Prostate gland (tissue), 2 donors: ENCODE measurements at regions not wholly inside any gene's neighbourhood (a gene's known extent, or its start where the extent isn't known, plus 50 kb on each side); places are given as distances from the start of the nearest gene placed in this dataset.

Experiments
- DNase-seq: peaks from one replicate; pipeline ENCODE4 v3.0.0-alpha.2; 2019; ENCODE audit warnings: low spot score
- H3K27ac ChIP-seq, 2 donors: fragments of 200-600 bp; sonication (generic); 2 replicates each; pipeline ENCODE4 v1.5.1; 2017 to 2019
- H3K27me3 ChIP-seq: fragments of 200-600 bp; sonication (generic); replicated peaks from 2 replicates; pipeline ENCODE4 v1.5.1; 2019; ENCODE audit not compliant: insufficient read depth
- H3K36me3 ChIP-seq, 2 donors: fragments of 200-600 bp; sonication (generic); 1 replicate in 1 of 2; 2 replicates in 1 of 2; pipeline versions ENCODE4 v1.5.1 to v1.8.1; 2017 to 2019
- H3K4me1 ChIP-seq: fragments of 200-600 bp; sonication (generic); replicated peaks from 2 replicates; pipeline ENCODE4 v1.5.1; 2019
- H3K4me3 ChIP-seq, 2 donors: fragments of 200-600 bp; sonication (generic); 2 replicates each; pipeline ENCODE4 v1.5.1; 2017 to 2019
- H3K9me3 ChIP-seq: fragments of 200-600 bp; sonication (generic); 2 replicates; pipeline ENCODE4 v1.5.1; 2017
- CTCF ChIP-seq, 4 experiments: fragments of 200-600 bp in 2 of 4; fragments of 450-650 bp in 2 of 4; sonication (generic) in 2 of 4; IDR thresholded peaks; 1 replicate in 3 of 4; 2 replicates in 1 of 4; pipeline ENCODE4 v1.5.1; 2016 to 2019; ENCODE audit warnings: antibody characterized with exemption in 4 of 4, mild to moderate bottlenecking in 2 of 4, moderate library complexity in 2 of 4
- POLR2A ChIP-seq: fragments of 450-650 bp; IDR thresholded peaks from one replicate; pipeline ENCODE4 v1.6.1; 2016; ENCODE audit warnings: antibody characterized with exemption, mild to moderate bottlenecking
- POLR2AphosphoS5 ChIP-seq: sonication (generic); formaldehyde crosslinking; IDR thresholded peaks from one replicate; pipeline ENCODE4 v1.6.1; 2017; ENCODE audit warnings: antibody characterized with exemption
- WGBS: methylation state at CpG from one replicate; pipeline ENCODE4 v1.1.5; 2018; 5-methylcytosine and 5-hydroxymethylcytosine counted together
- intact Hi-C: fragments of 100-400 bp; cut with DNase I; formaldehyde crosslinking; loops from one replicate; pipeline ENCODE4 v1.14.2; 2022

DNA sequence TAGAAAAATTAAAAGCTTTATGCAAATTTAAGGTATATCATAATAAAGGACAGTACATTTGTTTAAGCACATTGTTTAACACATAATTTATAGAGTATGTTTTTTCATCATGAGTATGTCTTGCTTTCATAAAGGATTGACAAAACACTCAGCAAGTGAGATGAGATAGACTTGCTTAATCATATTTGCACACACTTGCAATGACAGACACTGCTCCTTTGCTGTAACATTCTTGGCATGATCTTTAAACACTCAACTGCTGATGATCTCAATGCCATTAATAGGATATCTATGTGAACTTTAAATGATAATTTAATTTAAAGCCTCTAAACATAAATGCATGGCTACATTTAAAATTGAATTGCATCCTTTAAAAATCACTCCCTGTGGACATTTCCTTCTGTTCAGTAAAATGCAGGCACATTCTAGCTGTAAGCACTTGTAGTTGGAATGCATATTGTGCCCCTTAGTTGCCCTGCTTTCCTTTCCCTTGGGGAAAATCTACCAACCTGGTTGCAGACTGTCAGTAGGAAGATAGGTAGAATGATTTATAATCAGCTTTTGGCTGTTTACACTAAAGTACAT is 979.0 kb downstream of the TMTC2 start:
- no peak for DNase-seq
- Histone ChIP-seq H3K27ac (no peak overlapping the region), H3K9me3 (no peaks in the 10 kb centered on the region), H3K27me3 (no peaks in the 10 kb centered on the region), H3K4me1 (no peaks in the 10 kb centered on the region), H3K36me3 (no peaks in the 10 kb centered on the region), H3K4me3 (no peak overlapping the region)
- intact Hi-C loops = no loop called here
- TF ChIP-seq CTCF (IDR thresholded peaks at IDR 0.05) (no peak), POLR2AphosphoS5 (no peak), POLR2A (no peak)

GRCh38 chr12:83664650-83665049 is 977.9 kb downstream of the TMTC2 start:
- Histone ChIP-seq H3K27me3 (no peaks in the 10 kb centered on the region), H3K4me1 (no peaks in the 10 kb centered on the region), H3K27ac (no peak overlapping the region), H3K4me3 (no peak overlapping the region), H3K36me3 (no peaks in the 10 kb centered on the region), H3K9me3 (no peaks in the 10 kb centered on the region)
- intact Hi-C loops = no loop called here
- TF ChIP-seq POLR2A (no peak), POLR2AphosphoS5 (no peak), CTCF (IDR thresholded peaks at IDR 0.05) (no peak)
- DNase-seq = no peak

- WGBS = 53% methylated on average over 3 of the region's 3 CpGs
- H3K27me3 ChIP-seq = no peaks in the 10 kb centered on the region
- no peak for DNase-seq
- TF ChIP-seq POLR2A (no peak), POLR2AphosphoS5 (no peak)
- H3K4me3 ChIP-seq = no peak overlapping the region
- no peaks in the 10 kb centered on the region for H3K4me1 ChIP-seq
- H3K36me3 ChIP-seq = no peaks in the 10 kb centered on the region
- no peak overlapping the region for H3K27ac ChIP-seq
- intact Hi-C loops = no loop called here
- H3K9me3 ChIP-seq = no peaks in the 10 kb centered on the region
Measured at GRCh38 chr12:83660727-83661358, 974.1 kb downstream of the TMTC2 start.

GRCh38 chr12:83659321-83659720 is 972.6 kb downstream of the TMTC2 start:
- Histone ChIP-seq H3K27ac (no peak overlapping the region), H3K36me3 (no peaks in the 10 kb centered on the region), H3K9me3 (no peaks in the 10 kb centered on the region), H3K4me1 (no peaks in the 10 kb centered on the region), H3K4me3 (no peak overlapping the region), H3K27me3 (no peaks in the 10 kb centered on the region)
- 84% methylated on average over 2 of the region's 2 CpGs for WGBS
- intact Hi-C loops = no loop called here
- DNase-seq = no peak
- TF ChIP-seq POLR2A (no peak), POLR2AphosphoS5 (no peak), CTCF (IDR thresholded peaks at IDR 0.05) (no peak)

DNA sequence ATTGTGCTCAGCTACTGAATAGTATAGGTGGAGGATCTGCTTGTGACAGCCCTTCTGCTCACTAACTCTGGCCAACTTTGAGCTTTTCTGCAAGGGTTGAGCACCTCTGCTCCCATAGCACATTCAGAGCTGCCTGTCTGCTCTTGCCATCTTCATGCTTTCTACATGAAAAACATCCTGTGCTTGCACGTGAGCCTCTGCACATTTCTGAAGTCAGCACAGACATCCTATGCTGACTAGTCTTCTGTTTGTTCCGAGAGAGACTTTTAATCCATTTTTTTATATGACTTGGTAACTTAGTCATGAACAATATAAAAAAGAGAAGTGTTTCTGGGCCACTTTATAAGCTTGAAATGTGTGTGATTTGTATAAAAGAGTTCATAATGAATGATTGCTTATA is 969.3 kb downstream of the TMTC2 start:
- Histone ChIP-seq H3K9me3 (no peaks in the 10 kb centered on the region), H3K4me3 (no peak overlapping the region), H3K27me3 (no peaks in the 10 kb centered on the region), H3K36me3 (no peaks in the 10 kb centered on the region), H3K27ac (no peak overlapping the region), H3K4me1 (no peaks in the 10 kb centered on the region)
- WGBS = 27% methylated on average over 2 of the region's 2 CpGs
- intact Hi-C loops = no loop called here
- TF ChIP-seq POLR2A (no peak), POLR2AphosphoS5 (no peak), CTCF (IDR thresholded peaks at IDR 0.05) (no peak)
- DNase-seq = no peak
